Heart right ventricle (tissue), 16 donors: ENCODE measurements at regions not wholly inside any gene's neighbourhood (a gene's known extent, or its start where the extent isn't known, plus 50 kb on each side); places are given as distances from the start of the nearest gene placed in this dataset.

Experiments
- ATAC-seq, 8 donors: fragments of 200-7000 bp; cut with Tn5 transposase; one replicate each; pipeline ENCODE4 v1.9.1; 2020; ENCODE audit warnings: mild to moderate bottlenecking in 8 of 8, moderate library complexity in 8 of 8, moderate number of reproducible peaks in 1 of 8
- DNase-seq, 2 donors: peaks; one replicate each; pipeline ENCODE4 v3.0.0-alpha.2; 2020
- H3K27ac ChIP-seq, 10 donors: fragments of 200-600 bp; sonication (generic) in 2 of 10; one replicate each; pipeline versions ENCODE4 v1.5.0 to v1.8.0; 2020 to 2022; ENCODE audit warnings: mild to moderate bottlenecking in 3 of 10
- H3K27me3 ChIP-seq, 7 donors: fragments of 200-600 bp; one replicate each; pipeline ENCODE4 v1.8.0; 2021 to 2022; ENCODE audit warnings: mild to moderate bottlenecking in 2 of 7
- H3K36me3 ChIP-seq, 9 donors: fragments of 200-600 bp; sonication (generic) in 1 of 9; one replicate each; pipeline versions ENCODE4 v1.5.0 to v1.8.0; 2020 to 2022; ENCODE audit warnings: mild to moderate bottlenecking in 2 of 9
- H3K4me1 ChIP-seq, 9 donors: fragments of 200-600 bp; sonication (generic) in 1 of 9; one replicate each; pipeline versions ENCODE4 v1.5.0 to v1.8.0; 2020 to 2022; ENCODE audit warnings: mild to moderate bottlenecking in 4 of 9
- H3K4me3 ChIP-seq, 10 donors: fragments of 200-600 bp; sonication (generic) in 2 of 10; one replicate each; pipeline versions ENCODE4 v1.5.0 to v1.8.0; 2020 to 2022; ENCODE audit warnings: mild to moderate bottlenecking in 7 of 10, moderate library complexity in 2 of 10
- H3K9me3 ChIP-seq, 11 donors: fragments of 200-600 bp in 10 of 11; sonication (generic) in 2 of 11; one replicate each; pipeline versions ENCODE4 v1.5.0 to v1.8.0; 2013 to 2022; ENCODE audit warnings: mild to moderate bottlenecking in 2 of 11, control low read depth in 1 of 11, moderate library complexity in 1 of 11
- CTCF ChIP-seq, 9 donors: fragments of 200-600 bp; sonication (generic) in 2 of 9; IDR thresholded peaks; one replicate each; pipeline versions ENCODE4 v1.5.0 to v1.8.0; 2021 to 2022; ENCODE audit warnings: antibody characterized with exemption in 9 of 9, mild to moderate bottlenecking in 5 of 9, moderate library complexity in 1 of 9
- WGBS, 2 donors: extraction: QIAGEN DNeasy Blood & Tissue Kit; methylation state at CpG; one replicate each; pipeline ENCODE4 v1.1.7; 2013; ENCODE audit warnings: inconsistent platforms in 1 of 2; 5-methylcytosine and 5-hydroxymethylcytosine counted together
- intact Hi-C, 10 donors: fragments of 100-400 bp; cut with DNase I; formaldehyde crosslinking; loops; one replicate each; pipeline versions ENCODE4 v1.11.1 to v1.14.2; 2022
- donor health status: Arrhythmogenic right ventricular cardiomyopathy.
- donor health status: ischemic (EF 13 %, LVEDD 7.1; RV severe dilation, severe dysfunction).
- donor health status: healthy with polysubstance abuse.
- donor health status: DM: no; HTN: yes; CAD: no.
- donor health status: DM: no; HTN: no; CAD: no.
- donor health status: ischemic (EF 25% LVEDD 6.9; RV normal size, moderate dysfunction).
- donor health status: ischemic (EF 25% LVEDD 5.7; RV mildly dilated, moderate dysfunction).
- donor health status: healthy.
- donor health status: DM: yes; HTN: yes; CAD: no.
- donor health status: Ischemic cardiomyopathy.
- donor health status: ischemic (EF 35%, LVEDD 5.7; RV mildly dilated, moderate dysfunction).
- donor health status: nonischemic (EF 11% LVEDD 7.7; RV severe dilation, severe dysfunction).
- donor health status: DM: yes; HTN: yes; CAD: no.
- donor health status: PGD.
- donor health status: ischemic (EF 29% LVEDD 5.4; RV normal size, mild dysfunction).
- donor health status: nonischemic (EF 23%, LVEDD 6.1; RV moderate dilation, normal function).

GRCh38 chr6:104109806-104110205 is 749.9 kb downstream of the HACE1 start:
- no peaks in the 10 kb centered on the region for H3K4me1 ChIP-seq
- H3K4me3 ChIP-seq, result no peak overlapping the region
- no peak overlapping the region for H3K27ac ChIP-seq
- 77 to 80% methylated on average over 2 of the region's 2 CpGs for WGBS, 2 donors
- ATAC-seq (no peak), DNase-seq (no peak)
- H3K27me3 ChIP-seq, result no peaks in the 10 kb centered on the region
- H3K9me3 ChIP-seq, result peaks cover 0 to 7% (median 0%) of the 10 kb centered on the region in 11 donors
- intact Hi-C loops, result no loop called here
- H3K36me3 ChIP-seq, result no peaks in the 10 kb centered on the region
- no peak for TF ChIP-seq CTCF (IDR thresholded peaks at IDR 0.05)

GRCh38 chr6:104108634-104109033 is 751.1 kb downstream of the HACE1 start:
- H3K9me3 ChIP-seq, result peaks cover 0 to 7% (median 0%) of the 10 kb centered on the region in 11 donors
- no peak overlapping the region for H3K27ac ChIP-seq
- intact Hi-C loops, result no loop called here
- H3K36me3 ChIP-seq, result no peaks in the 10 kb centered on the region
- ATAC-seq (no peak), DNase-seq (no peak)
- H3K4me3 ChIP-seq, result no peak overlapping the region
- no peaks in the 10 kb centered on the region for H3K4me1 ChIP-seq
- H3K27me3 ChIP-seq, result no peaks in the 10 kb centered on the region
- no peak for TF ChIP-seq CTCF (IDR thresholded peaks at IDR 0.05)

- Histone ChIP-seq H3K27me3 (no peaks in the 10 kb centered on the region), H3K36me3 (no peaks in the 10 kb centered on the region), H3K4me1 (no peaks in the 10 kb centered on the region), H3K27ac (no peak overlapping the region), H3K9me3 (peaks cover 0 to 17% (median 0%) of the 10 kb centered on the region in 11 donors), H3K4me3 (no peak overlapping the region)
- ATAC-seq (no peak), DNase-seq (no peak)
- intact Hi-C loops, result no loop called here
- 89 to 90% methylated on average over 6 of the region's 6 CpGs for WGBS, 2 donors
- TF ChIP-seq CTCF (IDR thresholded peaks at IDR 0.05), result no peak
Measured at GRCh38 chr6:104095661-104096416, 763.9 kb downstream of the HACE1 start.

- no peak overlapping the region for H3K27ac ChIP-seq
- peaks cover 0 to 22% (median 0%) of the 10 kb centered on the region in 11 donors for H3K9me3 ChIP-seq
- WGBS, 2 donors, result 63 to 74% methylated on average over 1 of the region's 1 CpG
- H3K36me3 ChIP-seq, result no peaks in the 10 kb centered on the region
- no peak for ATAC-seq
- H3K4me3 ChIP-seq, result no peak overlapping the region
- intact Hi-C loops, result no loop called here
- H3K27me3 ChIP-seq, result no peaks in the 10 kb centered on the region
- TF ChIP-seq CTCF (IDR thresholded peaks at IDR 0.05), result no peak
- no peak for DNase-seq
- no peaks in the 10 kb centered on the region for H3K4me1 ChIP-seq
Measured at GRCh38 chr6:104087765-104088164, 772.0 kb downstream of the HACE1 start.
